Breast epithelium (tissue), 3 donors: ENCODE measurements at regions not wholly inside any gene's neighbourhood (a gene's known extent, or its start where the extent isn't known, plus 50 kb on each side); places are given as distances from the start of the nearest gene placed in this dataset.

Experiments
- CTCF ChIP-seq, 3 donors: fragments of 450-650 bp; IDR thresholded peaks; one replicate each; pipeline ENCODE4 v1.5.1; 2016 to 2017; ENCODE audit warnings: antibody characterized with exemption in 3 of 3, mild to moderate bottlenecking in 3 of 3, moderate library complexity in 3 of 3
- POLR2A ChIP-seq: fragments of 450-650 bp; IDR thresholded peaks from one replicate; pipeline ENCODE4 v1.6.1; 2016; ENCODE audit warnings: antibody characterized with exemption, mild to moderate bottlenecking, moderate library complexity

- TF ChIP-seq POLR2A (no peak), CTCF (IDR thresholded peaks at IDR 0.05) (no peak)
Observed at GRCh38 chr13:62309904-62310303, 894.3 kb upstream of the PCDH20 start.
